Fibroblast of gingiva (primary cell): ENCODE measurements at regions not wholly inside any gene's neighbourhood (a gene's known extent, or its start where the extent isn't known, plus 50 kb on each side); places are given as distances from the start of the nearest gene placed in this dataset.

Experiments
- DNase-seq: peaks from one replicate; pipeline ENCODE4 v3.0.0-alpha.2; 2011; ENCODE audit warnings: low read depth

GRCh38 chr12:30507576-30507975 is 188.1 kb downstream of the IPO8 start:
- no peak for DNase-seq

- no peak for DNase-seq
Observed at GRCh38 chr12:30506411-30506810, 189.3 kb downstream of the IPO8 start.

- DNase-seq = no peak
Observed at GRCh38 chr12:30501718-30502117, 194.0 kb downstream of the IPO8 start.

- no peak for DNase-seq
Observed at GRCh38 chr12:30500532-30500931, 195.1 kb downstream of the IPO8 start.

GRCh38 chr12:30485230-30485890 is 210.3 kb downstream of the IPO8 start:
- DNase-seq = no peak

GRCh38 chr12:30484658-30485057 is 211.0 kb downstream of the IPO8 start:
- DNase-seq = no peak

GRCh38 chr12:30482650-30483049 is 213.0 kb downstream of the IPO8 start:
- no peak for DNase-seq

- no peak for DNase-seq
Observed at GRCh38 chr12:30473274-30473673, 222.4 kb downstream of the IPO8 start.

GRCh38 chr12:30466093-30466585 is 229.5 kb downstream of the IPO8 start:
- no peak for DNase-seq

GRCh38 chr12:30463636-30464035 is 232.0 kb downstream of the IPO8 start:
- DNase-seq = no peak

- no peak for DNase-seq
Observed at GRCh38 chr12:30462249-30462648, 233.4 kb downstream of the IPO8 start.

- no peak for DNase-seq
Observed at GRCh38 chr12:30461026-30461615, 234.5 kb downstream of the IPO8 start.

- no peak for DNase-seq
Observed at GRCh38 chr12:30458453-30458852, 237.2 kb downstream of the IPO8 start.

- DNase-seq = peak; percentile 86
Observed at GRCh38 chr12:30457621-30458289, 237.9 kb downstream of the IPO8 start.

GRCh38 chr12:30450872-30451271 is 244.8 kb downstream of the IPO8 start:
- DNase-seq = no peak

- no peak for DNase-seq
Observed at GRCh38 chr12:30450226-30450625, 245.4 kb downstream of the IPO8 start.

GRCh38 chr12:30448038-30448437 is 247.6 kb downstream of the IPO8 start:
- no peak for DNase-seq

- no peak for DNase-seq
Observed at GRCh38 chr12:30447061-30447750, 248.5 kb downstream of the IPO8 start.

- DNase-seq = no peak
Observed at GRCh38 chr12:30442461-30442860, 253.2 kb downstream of the IPO8 start.

- DNase-seq = peak; percentile 14
Observed at GRCh38 chr12:30440826-30441602, 254.7 kb downstream of the IPO8 start.

- DNase-seq = no peak
Observed at GRCh38 chr12:30439201-30439600, 256.5 kb downstream of the IPO8 start.

GRCh38 chr12:30438601-30439041 is 257.0 kb downstream of the IPO8 start:
- no peak for DNase-seq
